ENCODE measurements at regions not wholly inside any gene's neighbourhood (a gene's known extent, or its start where the extent isn't known, plus 50 kb on each side); places are given as distances from the start of the nearest gene placed in this dataset.

DNA sequence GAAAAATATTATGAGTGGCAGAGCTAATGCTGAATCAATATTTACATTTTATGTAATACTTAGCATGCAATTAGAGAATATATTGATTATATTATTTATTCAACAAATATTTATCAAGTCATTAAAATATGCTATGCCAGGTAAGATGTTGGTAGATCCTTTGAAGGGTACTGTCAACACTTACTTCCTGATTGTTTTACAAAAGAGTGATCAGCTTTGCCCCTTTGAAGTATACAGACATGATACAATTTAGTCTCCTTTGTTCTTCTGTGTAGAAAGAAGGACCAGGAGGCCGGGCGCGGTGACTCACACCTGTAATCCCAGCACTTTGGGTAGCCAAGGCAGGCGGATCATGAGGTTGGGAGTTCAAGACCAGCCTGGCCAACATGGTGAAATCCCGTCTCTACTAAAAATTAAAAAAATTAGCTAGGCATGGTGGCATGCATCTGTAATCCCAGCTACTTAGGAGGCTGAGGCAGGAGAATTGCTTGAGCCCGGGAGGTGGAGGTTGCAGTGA, 73.9 kb upstream of the IFNG-AS1 start:
- no peak overlapping the region for H3K27ac ChIP-seq (ENCODE audit: low read depth in 1 of 2, low read length in 1 of 2)
- no peak overlapping the region for H3K4me3 ChIP-seq
- no peaks in the 10 kb centered on the region for H3K9me3 ChIP-seq (ENCODE audit: control insufficient read depth in 4 of 4, insufficient read depth in 3 of 4, low read length in 3 of 4)
- H3K27me3 ChIP-seq (ENCODE audit: control insufficient read depth in 3 of 3, insufficient read depth in 3 of 3, low read length in 2 of 3) = no peaks in the 10 kb centered on the region
- WGBS, 2 donors = 89 to 90% methylated on average over 6 of the region's 6 CpGs
- no peak overlapping the region for H3K9ac ChIP-seq (ENCODE audit: insufficient read depth in 1 of 2, low read length in 2 of 2)
- ATAC-seq (ENCODE audit: insufficient read depth, low FRiP score) (no peak), DNase-seq (no peak)
- H3K4me1 ChIP-seq (ENCODE audit: control insufficient read depth in 5 of 5, insufficient read depth in 5 of 5, low read length in 5 of 5) = peaks cover 0 to 7% (median 4%) of the 10 kb centered on the region in 5 donors
- no peaks in the 10 kb centered on the region for H3K36me3 ChIP-seq (ENCODE audit: control insufficient read depth in 4 of 4, insufficient read depth in 4 of 4, low read length in 4 of 4)
- TF ChIP-seq, protein P1, sequence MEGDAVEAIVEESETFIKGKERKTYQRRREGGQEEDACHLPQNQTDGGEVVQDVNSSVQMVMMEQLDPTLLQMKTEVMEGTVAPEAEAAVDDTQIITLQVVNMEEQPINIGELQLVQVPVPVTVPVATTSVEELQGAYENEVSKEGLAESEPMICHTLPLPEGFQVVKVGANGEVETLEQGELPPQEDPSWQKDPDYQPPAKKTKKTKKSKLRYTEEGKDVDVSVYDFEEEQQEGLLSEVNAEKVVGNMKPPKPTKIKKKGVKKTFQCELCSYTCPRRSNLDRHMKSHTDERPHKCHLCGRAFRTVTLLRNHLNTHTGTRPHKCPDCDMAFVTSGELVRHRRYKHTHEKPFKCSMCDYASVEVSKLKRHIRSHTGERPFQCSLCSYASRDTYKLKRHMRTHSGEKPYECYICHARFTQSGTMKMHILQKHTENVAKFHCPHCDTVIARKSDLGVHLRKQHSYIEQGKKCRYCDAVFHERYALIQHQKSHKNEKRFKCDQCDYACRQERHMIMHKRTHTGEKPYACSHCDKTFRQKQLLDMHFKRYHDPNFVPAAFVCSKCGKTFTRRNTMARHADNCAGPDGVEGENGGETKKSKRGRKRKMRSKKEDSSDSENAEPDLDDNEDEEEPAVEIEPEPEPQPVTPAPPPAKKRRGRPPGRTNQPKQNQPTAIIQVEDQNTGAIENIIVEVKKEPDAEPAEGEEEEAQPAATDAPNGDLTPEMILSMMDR (IDR thresholded peaks at IDR 0.05; ENCODE audit: control extremely low read depth, extremely low read depth) = no peak

DNA sequence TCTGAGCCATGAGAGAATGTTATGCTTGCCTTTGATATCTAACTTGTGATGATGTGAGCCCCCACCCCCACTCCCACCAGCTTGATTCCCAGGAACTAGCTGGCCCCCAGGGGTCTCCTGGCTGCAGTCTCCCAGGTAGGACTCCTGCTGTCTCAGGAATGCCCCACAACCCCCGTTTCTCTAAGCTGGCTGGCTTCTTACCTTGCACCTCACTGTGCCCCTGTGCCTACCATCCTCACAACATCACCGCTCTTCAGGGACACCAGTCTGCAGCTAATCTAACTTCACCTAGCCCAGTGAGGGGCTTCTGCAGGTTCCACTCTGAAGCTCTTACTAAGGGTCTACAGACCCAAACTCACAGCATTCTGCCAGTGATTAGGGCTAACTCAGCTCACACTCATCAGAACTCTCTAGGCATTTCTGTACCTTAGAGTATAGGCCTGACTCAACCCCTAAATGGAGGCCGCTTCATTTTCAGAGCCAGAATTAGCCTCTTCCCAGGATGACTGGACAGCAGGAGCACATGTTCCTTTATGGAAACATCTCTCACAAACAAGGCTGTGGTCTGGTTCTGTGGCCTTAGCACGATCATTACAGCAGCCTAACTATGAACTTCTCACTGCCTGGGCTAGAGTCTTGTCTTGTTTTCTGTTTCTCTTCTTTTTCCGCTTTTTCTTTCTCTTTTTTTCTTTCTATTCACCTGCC, 72.8 kb upstream of the IFNG-AS1 start:
- WGBS, 2 donors = 92 to 97% methylated on average over 5 of the region's 5 CpGs
- ATAC-seq (ENCODE audit: insufficient read depth, low FRiP score) = no peak

DNA sequence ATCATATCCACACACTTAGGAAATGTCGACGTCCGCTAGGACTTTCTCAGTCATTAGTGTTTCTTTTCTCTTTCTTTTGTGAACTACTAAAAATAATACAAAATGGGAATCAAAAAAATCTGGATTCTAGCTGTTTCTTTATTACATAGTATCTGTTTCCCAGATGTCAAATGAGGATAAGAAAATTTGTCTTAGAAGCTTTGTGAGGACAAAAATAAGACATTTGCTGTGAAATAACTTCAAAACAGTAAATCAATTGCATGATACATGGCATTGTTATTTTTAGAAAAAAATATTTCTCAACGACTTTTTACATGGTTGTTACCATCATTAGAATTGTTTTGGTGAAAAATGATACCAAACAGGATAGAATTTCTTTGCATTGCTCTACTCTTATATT, 71.4 kb upstream of the IFNG-AS1 start:
- no peak overlapping the region for H3K27ac ChIP-seq (ENCODE audit: low read depth in 1 of 2, low read length in 1 of 2)
- H3K36me3 ChIP-seq (ENCODE audit: control insufficient read depth in 4 of 4, insufficient read depth in 4 of 4, low read length in 4 of 4) = no peaks in the 10 kb centered on the region
- DNase-seq (no peak), ATAC-seq (ENCODE audit: insufficient read depth, low FRiP score) (no peak)
- H3K9ac ChIP-seq (ENCODE audit: insufficient read depth in 1 of 2, low read length in 2 of 2) = no peak overlapping the region
- TF ChIP-seq, protein P1 (IDR thresholded peaks at IDR 0.05; ENCODE audit: control extremely low read depth, extremely low read depth) = no peak
- peaks cover 0 to under 1% (median 0%) of the 10 kb centered on the region in 5 donors for H3K4me1 ChIP-seq (ENCODE audit: control insufficient read depth in 5 of 5, insufficient read depth in 5 of 5, low read length in 5 of 5)
- WGBS, 2 donors = 64 to 82% methylated on average over 4 of the region's 4 CpGs
- H3K9me3 ChIP-seq (ENCODE audit: control insufficient read depth in 4 of 4, insufficient read depth in 3 of 4, low read length in 3 of 4) = no peaks in the 10 kb centered on the region
- H3K27me3 ChIP-seq (ENCODE audit: control insufficient read depth in 3 of 3, insufficient read depth in 3 of 3, low read length in 2 of 3) = no peaks in the 10 kb centered on the region
- H3K4me3 ChIP-seq = no peak overlapping the region

More for the DNA sequence above, 72.8 kb upstream of the IFNG-AS1 start:
- Histone ChIP-seq H3K27me3 (ENCODE audit: control insufficient read depth in 3 of 3, insufficient read depth in 3 of 3, low read length in 2 of 3) (no peaks in the 10 kb centered on the region), H3K9ac (ENCODE audit: insufficient read depth in 1 of 2, low read length in 2 of 2) (no peak overlapping the region), H3K4me1 (ENCODE audit: control insufficient read depth in 5 of 5, insufficient read depth in 5 of 5, low read length in 5 of 5) (peaks cover 0 to 5% (median 0%) of the 10 kb centered on the region in 5 donors), H3K4me3 (no peak overlapping the region), H3K36me3 (ENCODE audit: control insufficient read depth in 4 of 4, insufficient read depth in 4 of 4, low read length in 4 of 4) (no peaks in the 10 kb centered on the region), H3K9me3 (ENCODE audit: control insufficient read depth in 4 of 4, insufficient read depth in 3 of 4, low read length in 3 of 4) (no peaks in the 10 kb centered on the region), H3K27ac (ENCODE audit: low read depth in 1 of 2, low read length in 1 of 2) (no peak overlapping the region)
- no peak for DNase-seq
- TF ChIP-seq, protein P1 (IDR thresholded peaks at IDR 0.05; ENCODE audit: control extremely low read depth, extremely low read depth) = no peak
